SK-N-SH treated with all-trans-retinoic acid at 6 μM for 48 hours (cell line): ENCODE measurements at regions not wholly inside any gene's neighbourhood (a gene's known extent, or its start where the extent isn't known, plus 50 kb on each side); places are given as distances from the start of the nearest gene placed in this dataset.

Experiments used
- ATAC-seq: fragments of 200-7000 bp; cut with Tn5 transposase; 3 replicates; pipeline ENCODE4 v1.9.1; 2020; ENCODE audit warnings: mild to moderate bottlenecking, moderate library complexity
- ARNTL ChIP-seq: fragments of 450-650 bp; formaldehyde crosslinking; IDR thresholded peaks from 2 replicates; pipeline ENCODE4 v1.5.0; 2020; ENCODE audit warnings: low read depth, mild to moderate bottlenecking, moderate library complexity, borderline replicate concordance
- BACH2 ChIP-seq: fragments of 250-450 bp; sonication (Bioruptor Pico); IDR thresholded peaks from 2 replicates; pipeline ENCODE4 v1.9.0; 2021; ENCODE audit warnings: mild to moderate bottlenecking, borderline replicate concordance
- CSDC2 ChIP-seq: fragments of 250-450 bp; sonication (Bioruptor Pico); IDR thresholded peaks from 2 replicates; pipeline ENCODE4 v1.5.0; 2020; ENCODE audit warnings: mild to moderate bottlenecking, moderate library complexity
- GLIS3 ChIP-seq: fragments of 250-450 bp; sonication (Bioruptor Pico); IDR thresholded peaks from 2 replicates; pipeline ENCODE4 v1.5.0; 2020; ENCODE audit warnings: mild to moderate bottlenecking, moderate library complexity
- ISL1 ChIP-seq: fragments of 250-450 bp; sonication (Bioruptor Pico); IDR thresholded peaks from 2 replicates; pipeline ENCODE4 v2.1.2; 2022; ENCODE audit warnings: mild to moderate bottlenecking, moderate library complexity
- OSR1 ChIP-seq: fragments of 250-450 bp; sonication (Bioruptor Pico); IDR thresholded peaks from 2 replicates; pipeline ENCODE4 v1.8.0; 2022; ENCODE audit warnings: moderate library complexity, mild to moderate bottlenecking, inconsistent platforms
- RARB ChIP-seq: fragments of 250-450 bp; sonication (Bioruptor Pico); IDR thresholded peaks from 2 replicates; pipeline ENCODE4 v1.8.0; 2021; ENCODE audit warnings: mild to moderate bottlenecking, moderate library complexity
- SNAI2 ChIP-seq: fragments of 250-450 bp; sonication (Bioruptor Pico); IDR thresholded peaks from 2 replicates; pipeline ENCODE4 v1.5.0; 2020; ENCODE audit warnings: mild to moderate bottlenecking, moderate library complexity
- TOX ChIP-seq: fragments of 250-450 bp; sonication (Bioruptor Pico); IDR thresholded peaks from 2 replicates; pipeline ENCODE4 v1.8.0; 2021; ENCODE audit warnings: mild to moderate bottlenecking, moderate library complexity, borderline replicate concordance
- ZC3H10 ChIP-seq: fragments of 250-450 bp; sonication (Bioruptor Pico); IDR thresholded peaks from 2 replicates; pipeline ENCODE4 v1.5.1; 2021; ENCODE audit warnings: mild to moderate bottlenecking, moderate library complexity
- ZFP3 ChIP-seq: fragments of 250-450 bp; sonication (Bioruptor Pico); IDR thresholded peaks from 2 replicates; pipeline ENCODE4 v1.5.0; 2020; ENCODE audit warnings: mild to moderate bottlenecking, moderate library complexity
- ZFP30 ChIP-seq: fragments of 450-650 bp; formaldehyde crosslinking; IDR thresholded peaks from 2 replicates; pipeline ENCODE4 v1.5.0; 2022; ENCODE audit warnings: mild to moderate bottlenecking, moderate library complexity
- ZNF565 ChIP-seq: fragments of 450-650 bp; formaldehyde crosslinking; conservative IDR thresholded peaks from 2 replicates; pipeline ENCODE4 v1.5.0; 2020; ENCODE audit warnings: low read depth, mild to moderate bottlenecking, moderate library complexity
- ZNF70 ChIP-seq: fragments of 450-650 bp; formaldehyde crosslinking; IDR thresholded peaks from 2 replicates; pipeline ENCODE4 v1.5.0; 2020; ENCODE audit warnings: mild to moderate bottlenecking, moderate library complexity
- ZNF8 ChIP-seq: fragments of 450-650 bp; formaldehyde crosslinking; IDR thresholded peaks from 2 replicates; pipeline ENCODE4 v1.5.0; 2020; ENCODE audit warnings: mild to moderate bottlenecking, moderate library complexity
- TF ChIP-seq, protein P1 (sequence below): fragments of 250-450 bp; sonication (Bioruptor Pico); IDR thresholded peaks from 2 replicates; pipeline ENCODE4 v1.5.0; 2020; ENCODE audit warnings: mild to moderate bottlenecking, moderate library complexity
- TF ChIP-seq, protein P2 (sequence below): fragments of 250-450 bp; sonication (Bioruptor Pico); IDR thresholded peaks from 2 replicates; pipeline ENCODE4 v1.5.1; 2020; ENCODE audit warnings: low read depth, mild to moderate bottlenecking, moderate library complexity
- TF ChIP-seq, protein P3 (sequence below): fragments of 250-450 bp; sonication (Bioruptor Pico); IDR thresholded peaks from 2 replicates; pipeline ENCODE4 v1.8.0; 2021; ENCODE audit warnings: low read depth, mild to moderate bottlenecking, moderate library complexity, borderline replicate concordance
- TF ChIP-seq, protein P4 (sequence below): fragments of 250-450 bp; sonication (Bioruptor Pico); IDR thresholded peaks from 2 replicates; pipeline ENCODE4 v1.5.1; 2021; ENCODE audit warnings: mild to moderate bottlenecking, moderate library complexity
- TF ChIP-seq, protein P5 (sequence below): fragments of 250-450 bp; sonication (Bioruptor Pico); IDR thresholded peaks from 2 replicates; pipeline ENCODE4 v1.8.0; 2020; ENCODE audit warnings: mild to moderate bottlenecking, moderate library complexity, borderline replicate concordance

DNA sequence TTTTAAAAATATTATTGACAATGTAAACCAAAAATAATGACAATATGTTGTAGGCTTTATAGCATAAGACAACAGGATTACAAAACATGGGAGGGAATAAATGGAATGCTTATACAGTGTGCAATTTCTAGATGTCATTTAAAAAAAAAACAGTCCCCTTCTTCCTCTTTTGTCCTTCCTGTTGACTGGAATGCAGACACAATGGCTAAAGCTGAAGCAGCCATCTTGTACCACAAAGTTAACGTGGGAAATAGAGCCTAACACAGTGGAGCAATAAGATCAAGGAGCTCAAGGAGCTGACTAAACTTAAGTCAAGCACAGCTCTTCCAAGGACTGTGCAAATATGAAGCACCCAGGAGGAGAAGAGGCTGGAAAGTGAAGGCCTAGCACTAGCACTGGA is 208.1 kb downstream of the ARHGAP12 start (continued):
- TF ChIP-seq, protein P1, sequence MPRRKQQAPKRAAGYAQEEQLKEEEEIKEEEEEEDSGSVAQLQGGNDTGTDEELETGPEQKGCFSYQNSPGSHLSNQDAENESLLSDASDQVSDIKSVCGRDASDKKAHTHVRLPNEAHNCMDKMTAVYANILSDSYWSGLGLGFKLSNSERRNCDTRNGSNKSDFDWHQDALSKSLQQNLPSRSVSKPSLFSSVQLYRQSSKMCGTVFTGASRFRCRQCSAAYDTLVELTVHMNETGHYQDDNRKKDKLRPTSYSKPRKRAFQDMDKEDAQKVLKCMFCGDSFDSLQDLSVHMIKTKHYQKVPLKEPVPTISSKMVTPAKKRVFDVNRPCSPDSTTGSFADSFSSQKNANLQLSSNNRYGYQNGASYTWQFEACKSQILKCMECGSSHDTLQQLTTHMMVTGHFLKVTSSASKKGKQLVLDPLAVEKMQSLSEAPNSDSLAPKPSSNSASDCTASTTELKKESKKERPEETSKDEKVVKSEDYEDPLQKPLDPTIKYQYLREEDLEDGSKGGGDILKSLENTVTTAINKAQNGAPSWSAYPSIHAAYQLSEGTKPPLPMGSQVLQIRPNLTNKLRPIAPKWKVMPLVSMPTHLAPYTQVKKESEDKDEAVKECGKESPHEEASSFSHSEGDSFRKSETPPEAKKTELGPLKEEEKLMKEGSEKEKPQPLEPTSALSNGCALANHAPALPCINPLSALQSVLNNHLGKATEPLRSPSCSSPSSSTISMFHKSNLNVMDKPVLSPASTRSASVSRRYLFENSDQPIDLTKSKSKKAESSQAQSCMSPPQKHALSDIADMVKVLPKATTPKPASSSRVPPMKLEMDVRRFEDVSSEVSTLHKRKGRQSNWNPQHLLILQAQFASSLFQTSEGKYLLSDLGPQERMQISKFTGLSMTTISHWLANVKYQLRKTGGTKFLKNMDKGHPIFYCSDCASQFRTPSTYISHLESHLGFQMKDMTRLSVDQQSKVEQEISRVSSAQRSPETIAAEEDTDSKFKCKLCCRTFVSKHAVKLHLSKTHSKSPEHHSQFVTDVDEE (CRISPR knock-in tag): no peak
- no peak for TF ChIP-seq TOX (CRISPR knock-in tag)
- no peak for TF ChIP-seq ZC3H10 (CRISPR knock-in tag)
- TF ChIP-seq OSR1 (CRISPR knock-in tag): no peak
- TF ChIP-seq ARNTL: no peak
- TF ChIP-seq ZFP3: no peak

DNA sequence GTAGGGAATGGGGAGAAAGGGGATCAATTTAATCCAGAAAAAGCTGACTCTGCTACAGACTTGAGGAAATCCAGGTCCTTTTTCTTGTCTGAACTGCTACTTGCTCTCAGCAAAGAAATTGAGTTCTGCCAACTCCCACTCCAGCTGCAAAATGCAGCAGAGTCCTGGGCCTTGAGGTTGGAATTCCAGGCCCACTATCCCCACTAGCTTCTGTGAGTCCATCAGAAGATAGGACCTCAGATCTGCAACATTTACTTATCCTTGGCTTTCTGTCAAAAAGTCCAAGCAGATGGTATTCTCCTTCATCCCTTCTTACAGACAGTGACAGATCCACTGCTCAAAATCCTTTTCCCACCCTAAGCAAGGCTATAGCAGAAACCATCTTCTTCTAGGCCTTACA is 219.2 kb downstream of the ARHGAP12 start:
- ATAC-seq: no peak
- TF ChIP-seq, protein P2, sequence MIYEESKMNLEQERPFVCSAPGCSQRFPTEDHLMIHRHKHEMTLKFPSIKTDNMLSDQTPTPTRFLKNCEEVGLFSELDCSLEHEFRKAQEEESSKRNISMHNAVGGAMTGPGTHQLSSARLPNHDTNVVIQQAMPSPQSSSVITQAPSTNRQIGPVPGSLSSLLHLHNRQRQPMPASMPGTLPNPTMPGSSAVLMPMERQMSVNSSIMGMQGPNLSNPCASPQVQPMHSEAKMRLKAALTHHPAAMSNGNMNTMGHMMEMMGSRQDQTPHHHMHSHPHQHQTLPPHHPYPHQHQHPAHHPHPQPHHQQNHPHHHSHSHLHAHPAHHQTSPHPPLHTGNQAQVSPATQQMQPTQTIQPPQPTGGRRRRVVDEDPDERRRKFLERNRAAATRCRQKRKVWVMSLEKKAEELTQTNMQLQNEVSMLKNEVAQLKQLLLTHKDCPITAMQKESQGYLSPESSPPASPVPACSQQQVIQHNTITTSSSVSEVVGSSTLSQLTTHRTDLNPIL (CRISPR knock-in tag): no peak
- TF ChIP-seq CSDC2 (CRISPR knock-in tag): no peak
- no peak for TF ChIP-seq ZNF70 (CRISPR knock-in tag)
- TF ChIP-seq SNAI2 (CRISPR knock-in tag): no peak
- no peak for TF ChIP-seq TOX (CRISPR knock-in tag)
- TF ChIP-seq ZFP3: no peak
- TF ChIP-seq ZNF565 (CRISPR knock-in tag): no peak
- TF ChIP-seq, all 23 proteins: peak for 0

DNA sequence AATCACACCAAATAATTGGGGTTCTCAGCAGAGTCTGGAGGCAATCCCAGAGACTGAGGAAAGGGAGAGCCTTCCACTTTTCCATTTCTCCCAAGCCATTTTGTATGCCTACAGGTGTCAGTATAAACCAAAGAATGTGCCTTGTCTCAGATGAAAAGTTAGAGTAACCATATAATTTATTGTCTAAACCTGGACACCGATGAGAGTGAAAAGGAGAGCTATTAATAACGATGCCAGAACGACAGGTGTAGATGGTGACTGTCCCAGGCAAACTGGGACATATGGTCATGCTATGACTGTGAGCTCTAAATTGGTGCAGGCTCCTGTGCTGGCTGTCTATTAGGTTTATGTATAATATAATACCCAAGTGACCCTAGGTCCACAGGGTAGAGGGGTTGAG is 219.6 kb downstream of the ARHGAP12 start:
- TF ChIP-seq ZNF70 (CRISPR knock-in tag) (no peak), ZNF8 (CRISPR knock-in tag) (no peak), CSDC2 (CRISPR knock-in tag) (no peak), BACH2 (no peak)
- TF ChIP-seq, protein P3, sequence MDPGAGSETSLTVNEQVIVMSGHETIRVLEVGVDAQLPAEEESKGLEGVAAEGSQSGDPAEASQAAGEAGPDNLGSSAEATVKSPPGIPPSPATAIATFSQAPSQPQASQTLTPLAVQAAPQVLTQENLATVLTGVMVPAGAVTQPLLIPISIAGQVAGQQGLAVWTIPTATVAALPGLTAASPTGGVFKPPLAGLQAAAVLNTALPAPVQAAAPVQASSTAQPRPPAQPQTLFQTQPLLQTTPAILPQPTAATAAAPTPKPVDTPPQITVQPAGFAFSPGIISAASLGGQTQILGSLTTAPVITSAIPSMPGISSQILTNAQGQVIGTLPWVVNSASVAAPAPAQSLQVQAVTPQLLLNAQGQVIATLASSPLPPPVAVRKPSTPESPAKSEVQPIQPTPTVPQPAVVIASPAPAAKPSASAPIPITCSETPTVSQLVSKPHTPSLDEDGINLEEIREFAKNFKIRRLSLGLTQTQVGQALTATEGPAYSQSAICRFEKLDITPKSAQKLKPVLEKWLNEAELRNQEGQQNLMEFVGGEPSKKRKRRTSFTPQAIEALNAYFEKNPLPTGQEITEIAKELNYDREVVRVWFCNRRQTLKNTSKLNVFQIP (CRISPR knock-in tag): no peak
- no peak for ATAC-seq

DNA sequence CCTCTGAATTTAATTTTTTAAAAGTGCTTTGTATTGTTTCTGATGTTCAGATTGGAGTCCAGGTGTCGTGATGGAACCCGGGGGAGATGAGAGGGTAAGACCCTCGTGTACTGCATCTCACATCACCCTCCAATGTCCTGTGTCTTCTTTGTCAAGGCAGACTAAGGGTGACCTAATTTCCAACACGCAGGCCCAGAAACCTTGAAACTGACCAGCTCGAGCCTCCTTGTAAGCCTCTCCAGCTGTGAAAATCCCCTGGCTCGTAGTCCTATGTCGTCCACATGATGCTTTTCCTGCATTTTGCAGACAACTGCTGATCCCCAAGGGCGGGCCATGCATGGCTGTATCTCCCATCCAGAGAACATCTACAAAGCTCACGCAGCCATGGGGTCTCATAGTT is 220.2 kb downstream of the ARHGAP12 start:
- TF ChIP-seq ISL1 (CRISPR knock-in tag) (no peak), ARNTL (no peak), ZC3H10 (CRISPR knock-in tag) (no peak), TOX (CRISPR knock-in tag) (no peak), ZNF8 (CRISPR knock-in tag) (no peak), RARB (CRISPR knock-in tag) (no peak), OSR1 (CRISPR knock-in tag) (no peak), ZFP3 (no peak), ZNF70 (CRISPR knock-in tag) (no peak), ZNF565 (CRISPR knock-in tag) (no peak), GLIS3 (CRISPR knock-in tag) (no peak), ZFP30 (no peak), CSDC2 (CRISPR knock-in tag) (no peak)
- TF ChIP-seq, protein P2 (CRISPR knock-in tag): no peak
- TF ChIP-seq, protein P4, sequence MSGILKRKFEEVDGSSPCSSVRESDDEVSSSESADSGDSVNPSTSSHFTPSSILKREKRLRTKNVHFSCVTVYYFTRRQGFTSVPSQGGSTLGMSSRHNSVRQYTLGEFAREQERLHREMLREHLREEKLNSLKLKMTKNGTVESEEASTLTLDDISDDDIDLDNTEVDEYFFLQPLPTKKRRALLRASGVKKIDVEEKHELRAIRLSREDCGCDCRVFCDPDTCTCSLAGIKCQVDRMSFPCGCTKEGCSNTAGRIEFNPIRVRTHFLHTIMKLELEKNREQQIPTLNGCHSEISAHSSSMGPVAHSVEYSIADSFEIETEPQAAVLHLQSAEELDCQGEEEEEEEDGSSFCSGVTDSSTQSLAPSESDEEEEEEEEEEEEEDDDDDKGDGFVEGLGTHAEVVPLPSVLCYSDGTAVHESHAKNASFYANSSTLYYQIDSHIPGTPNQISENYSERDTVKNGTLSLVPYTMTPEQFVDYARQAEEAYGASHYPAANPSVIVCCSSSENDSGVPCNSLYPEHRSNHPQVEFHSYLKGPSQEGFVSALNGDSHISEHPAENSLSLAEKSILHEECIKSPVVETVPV (CRISPR knock-in tag): no peak
- TF ChIP-seq, protein P1 (CRISPR knock-in tag): no peak
- TF ChIP-seq, protein P5, sequence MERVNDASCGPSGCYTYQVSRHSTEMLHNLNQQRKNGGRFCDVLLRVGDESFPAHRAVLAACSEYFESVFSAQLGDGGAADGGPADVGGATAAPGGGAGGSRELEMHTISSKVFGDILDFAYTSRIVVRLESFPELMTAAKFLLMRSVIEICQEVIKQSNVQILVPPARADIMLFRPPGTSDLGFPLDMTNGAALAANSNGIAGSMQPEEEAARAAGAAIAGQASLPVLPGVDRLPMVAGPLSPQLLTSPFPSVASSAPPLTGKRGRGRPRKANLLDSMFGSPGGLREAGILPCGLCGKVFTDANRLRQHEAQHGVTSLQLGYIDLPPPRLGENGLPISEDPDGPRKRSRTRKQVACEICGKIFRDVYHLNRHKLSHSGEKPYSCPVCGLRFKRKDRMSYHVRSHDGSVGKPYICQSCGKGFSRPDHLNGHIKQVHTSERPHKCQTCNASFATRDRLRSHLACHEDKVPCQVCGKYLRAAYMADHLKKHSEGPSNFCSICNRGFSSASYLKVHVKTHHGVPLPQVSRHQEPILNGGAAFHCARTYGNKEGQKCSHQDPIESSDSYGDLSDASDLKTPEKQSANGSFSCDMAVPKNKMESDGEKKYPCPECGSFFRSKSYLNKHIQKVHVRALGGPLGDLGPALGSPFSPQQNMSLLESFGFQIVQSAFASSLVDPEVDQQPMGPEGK (CRISPR knock-in tag): no peak
- TF ChIP-seq, protein P3 (CRISPR knock-in tag): no peak
- TF ChIP-seq, all 23 proteins: peak for 0
- no peak for ATAC-seq
